ENCODE measurements at regions not wholly inside any gene's neighbourhood (a gene's known extent, or its start where the extent isn't known, plus 50 kb on each side); places are given as distances from the start of the nearest gene placed in this dataset.

- no peak for TF ChIP-seq CTCF (IDR thresholded peaks at IDR 0.05; ENCODE audit: insufficient read depth, low read length)
- TF ChIP-seq, protein P1, sequence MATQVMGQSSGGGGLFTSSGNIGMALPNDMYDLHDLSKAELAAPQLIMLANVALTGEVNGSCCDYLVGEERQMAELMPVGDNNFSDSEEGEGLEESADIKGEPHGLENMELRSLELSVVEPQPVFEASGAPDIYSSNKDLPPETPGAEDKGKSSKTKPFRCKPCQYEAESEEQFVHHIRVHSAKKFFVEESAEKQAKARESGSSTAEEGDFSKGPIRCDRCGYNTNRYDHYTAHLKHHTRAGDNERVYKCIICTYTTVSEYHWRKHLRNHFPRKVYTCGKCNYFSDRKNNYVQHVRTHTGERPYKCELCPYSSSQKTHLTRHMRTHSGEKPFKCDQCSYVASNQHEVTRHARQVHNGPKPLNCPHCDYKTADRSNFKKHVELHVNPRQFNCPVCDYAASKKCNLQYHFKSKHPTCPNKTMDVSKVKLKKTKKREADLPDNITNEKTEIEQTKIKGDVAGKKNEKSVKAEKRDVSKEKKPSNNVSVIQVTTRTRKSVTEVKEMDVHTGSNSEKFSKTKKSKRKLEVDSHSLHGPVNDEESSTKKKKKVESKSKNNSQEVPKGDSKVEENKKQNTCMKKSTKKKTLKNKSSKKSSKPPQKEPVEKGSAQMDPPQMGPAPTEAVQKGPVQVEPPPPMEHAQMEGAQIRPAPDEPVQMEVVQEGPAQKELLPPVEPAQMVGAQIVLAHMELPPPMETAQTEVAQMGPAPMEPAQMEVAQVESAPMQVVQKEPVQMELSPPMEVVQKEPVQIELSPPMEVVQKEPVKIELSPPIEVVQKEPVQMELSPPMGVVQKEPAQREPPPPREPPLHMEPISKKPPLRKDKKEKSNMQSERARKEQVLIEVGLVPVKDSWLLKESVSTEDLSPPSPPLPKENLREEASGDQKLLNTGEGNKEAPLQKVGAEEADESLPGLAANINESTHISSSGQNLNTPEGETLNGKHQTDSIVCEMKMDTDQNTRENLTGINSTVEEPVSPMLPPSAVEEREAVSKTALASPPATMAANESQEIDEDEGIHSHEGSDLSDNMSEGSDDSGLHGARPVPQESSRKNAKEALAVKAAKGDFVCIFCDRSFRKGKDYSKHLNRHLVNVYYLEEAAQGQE (IDR thresholded peaks at IDR 0.05; ENCODE audit: insufficient replicate concordance, low read depth), result no peak
Observed at GRCh38 chr2:121943285-121943684, 187.8 kb downstream of the TSN start.

Measured in HL-60 (cell line).